ENCODE measurements at regions not wholly inside any gene's neighbourhood (a gene's known extent, or its start where the extent isn't known, plus 50 kb on each side); places are given as distances from the start of the nearest gene placed in this dataset.

GRCh38 chr14:39617537-39617936 is 185.3 kb upstream of the FBXO33 start:
- Histone ChIP-seq H3K27me3 (no peaks in the 10 kb centered on the region), H3K4me1 (no peaks in the 10 kb centered on the region)
- intact Hi-C loops (cut with DNase I): no loop called here

GRCh38 chr14:39615352-39615751 is 183.1 kb upstream of the FBXO33 start:
- no peaks in the 10 kb centered on the region for H3K4me1 ChIP-seq
- intact Hi-C loops (cut with DNase I): no loop called here
- DNase-seq: no peak
- H3K4me3 ChIP-seq: no peak overlapping the region
- WGBS, 2 donors: 77 to 87% methylated on average over 2 of the region's 2 CpGs
- TF ChIP-seq EP300 (IDR thresholded peaks at IDR 0.05): no peak
- no peak for TF ChIP-seq POLR2A (IDR thresholded peaks at IDR 0.05)
- TF ChIP-seq POLR2AphosphoS5 (IDR thresholded peaks at IDR 0.05): no peak
- no peak for TF ChIP-seq CTCF (IDR thresholded peaks at IDR 0.05)
- H3K36me3 ChIP-seq: no peaks in the 10 kb centered on the region
- H3K9me3 ChIP-seq: no peaks in the 10 kb centered on the region
- H3K27ac ChIP-seq: no peak overlapping the region
- H3K27me3 ChIP-seq: no peaks in the 10 kb centered on the region

More at GRCh38 chr14:39617537-39617936, 185.3 kb upstream of the FBXO33 start:
- no peak for DNase-seq
- Histone ChIP-seq H3K27ac (no peak overlapping the region), H3K4me3 (no peak overlapping the region), H3K9me3 (no peaks in the 10 kb centered on the region), H3K36me3 (no peaks in the 10 kb centered on the region)
- WGBS, 2 donors: 86 to 95% methylated on average over 1 of the region's 1 CpG
- no peak for TF ChIP-seq EP300 (IDR thresholded peaks at IDR 0.05)
- TF ChIP-seq POLR2AphosphoS5 (IDR thresholded peaks at IDR 0.05): no peak
- TF ChIP-seq POLR2A (IDR thresholded peaks at IDR 0.05): no peak
- no peak for TF ChIP-seq CTCF (IDR thresholded peaks at IDR 0.05)

- 71 to 76% methylated on average over 3 of the region's 3 CpGs for WGBS, 2 donors
- TF ChIP-seq POLR2A (IDR thresholded peaks at IDR 0.05): no peak
- no peak for TF ChIP-seq POLR2AphosphoS5 (IDR thresholded peaks at IDR 0.05)
- TF ChIP-seq EP300 (IDR thresholded peaks at IDR 0.05): no peak
- no peak for TF ChIP-seq CTCF (IDR thresholded peaks at IDR 0.05)
- intact Hi-C loops (cut with DNase I): no loop called here
Observed at GRCh38 chr14:39614297-39614923, 182.2 kb upstream of the FBXO33 start.

GRCh38 chr14:39609119-39609518 is 176.9 kb upstream of the FBXO33 start:
- no peak for TF ChIP-seq POLR2AphosphoS5 (IDR thresholded peaks at IDR 0.05)
- TF ChIP-seq CTCF (IDR thresholded peaks at IDR 0.05): no peak
- TF ChIP-seq EP300 (IDR thresholded peaks at IDR 0.05): no peak
- no peak for TF ChIP-seq POLR2A (IDR thresholded peaks at IDR 0.05)
- intact Hi-C loops (cut with DNase I): no loop called here
- no peak overlapping the region for H3K27ac ChIP-seq
- no peaks in the 10 kb centered on the region for H3K9me3 ChIP-seq
- no peaks in the 10 kb centered on the region for H3K4me1 ChIP-seq
- H3K36me3 ChIP-seq: no peaks in the 10 kb centered on the region
- H3K4me3 ChIP-seq: no peak overlapping the region
- no peaks in the 10 kb centered on the region for H3K27me3 ChIP-seq
- no peak for DNase-seq

More at GRCh38 chr14:39614297-39614923, 182.2 kb upstream of the FBXO33 start:
- H3K27ac ChIP-seq: no peak overlapping the region
- no peaks in the 10 kb centered on the region for H3K36me3 ChIP-seq
- H3K4me3 ChIP-seq: no peak overlapping the region
- no peaks in the 10 kb centered on the region for H3K4me1 ChIP-seq
- no peak for DNase-seq
- no peaks in the 10 kb centered on the region for H3K27me3 ChIP-seq
- no peaks in the 10 kb centered on the region for H3K9me3 ChIP-seq

GRCh38 chr14:39607978-39608377 is 175.7 kb upstream of the FBXO33 start:
- Histone ChIP-seq H3K27ac (no peak overlapping the region), H3K9me3 (no peaks in the 10 kb centered on the region), H3K36me3 (no peaks in the 10 kb centered on the region), H3K27me3 (no peaks in the 10 kb centered on the region), H3K4me1 (no peaks in the 10 kb centered on the region), H3K4me3 (no peak overlapping the region)
- TF ChIP-seq CTCF (IDR thresholded peaks at IDR 0.05) (no peak), EP300 (IDR thresholded peaks at IDR 0.05) (no peak), POLR2A (IDR thresholded peaks at IDR 0.05) (no peak), POLR2AphosphoS5 (IDR thresholded peaks at IDR 0.05) (no peak)
- intact Hi-C loops (cut with DNase I): no loop called here
- DNase-seq: no peak
- WGBS, 2 donors: 96 to 98% methylated on average over 1 of the region's 1 CpG
